Astrocyte of the cerebellum (primary cell): ENCODE measurements at regions not wholly inside any gene's neighbourhood (a gene's known extent, or its start where the extent isn't known, plus 50 kb on each side); places are given as distances from the start of the nearest gene placed in this dataset.

ENCODE experiments used
- DNase-seq: peaks from one replicate; pipeline ENCODE4 v3.0.0-alpha.2; 2011; ENCODE audit warnings: low read depth
- H3K4me3 ChIP-seq: 2 replicates; pipeline ENCODE4 v1.5.1; 2011; ENCODE audit warnings: mild to moderate bottlenecking, low read depth, low read length, moderate library complexity
- CTCF ChIP-seq: IDR thresholded peaks from 2 replicates; pipeline ENCODE4 v1.5.1; 2012; ENCODE audit warnings: low read length, low read depth, moderate library complexity, mild to moderate bottlenecking; ENCODE audit errors: missing control alignments
- in situ Hi-C: cut with HindIII; loops from 2 replicates; pipeline ENCODE4 v1.10.0; 2017; ENCODE audit warnings: low sequenced_read_pairs

- TF ChIP-seq CTCF: no peak
- in situ Hi-C loops: no loop called here
- no peak for DNase-seq
- no peak overlapping the region for H3K4me3 ChIP-seq
Measured at GRCh38 chr9:80866121-80866520, 823.2 kb downstream of the TLE1 start.

DNA sequence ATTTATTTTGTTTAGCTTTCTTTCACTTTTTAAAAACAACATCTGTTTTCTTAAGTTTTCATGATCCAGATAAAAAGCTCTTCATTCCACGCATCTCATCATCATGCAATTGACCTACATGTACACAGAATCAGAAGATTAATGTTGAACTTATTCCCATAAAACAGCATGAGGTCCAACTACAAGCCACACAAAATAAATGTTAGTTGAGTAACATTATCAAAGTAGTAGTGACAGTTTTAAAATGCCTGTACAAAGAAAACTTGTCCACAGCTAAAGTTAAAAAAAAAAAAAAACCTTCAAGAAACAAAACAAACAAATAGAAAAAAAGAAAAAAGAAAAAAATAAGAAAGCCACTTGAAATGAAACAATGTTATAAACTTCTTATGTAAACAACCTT lies 846.3 kb downstream of the TLE1 start:
- peak; percentile 38 for DNase-seq
- in situ Hi-C loops: loop anchor here (5.0 kb wide), 1 partner anchor 46 kb away; no protein-coding TSS in a partner anchor
- no peak for TF ChIP-seq CTCF
- H3K4me3 ChIP-seq: no peak overlapping the region

GRCh38 chr9:80842389-80842788 lies 847.0 kb downstream of the TLE1 start:
- peak; percentile 96 for DNase-seq
- in situ Hi-C loops: loop anchor here (5.0 kb wide), 1 partner anchor 45 kb away; no protein-coding TSS in a partner anchor
- no peak overlapping the region for H3K4me3 ChIP-seq
- no peak for TF ChIP-seq CTCF

DNA sequence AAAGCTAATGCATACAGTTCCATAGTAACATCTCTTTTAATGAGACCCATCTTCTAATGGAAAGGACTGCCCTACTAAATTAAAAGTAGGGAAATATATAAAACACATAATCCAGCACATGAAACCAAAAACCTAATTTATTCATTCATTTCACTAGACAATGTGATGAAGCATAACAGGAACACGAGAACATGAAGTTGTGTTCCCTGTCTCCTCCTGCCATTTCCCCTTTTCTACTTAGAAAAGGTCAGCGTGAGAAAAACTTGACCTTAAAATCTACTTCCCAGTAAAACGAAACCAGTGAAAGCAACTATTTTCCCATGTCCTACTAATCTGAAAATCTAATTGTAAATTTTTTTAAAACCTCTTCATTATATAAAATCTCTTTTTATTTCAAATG lies 847.5 kb downstream of the TLE1 start:
- no peak for TF ChIP-seq CTCF
- in situ Hi-C loops: loop anchor here (5.0 kb wide), 1 partner anchor 45 kb away; no protein-coding TSS in a partner anchor
- H3K4me3 ChIP-seq: no peak overlapping the region
- no peak for DNase-seq

DNA sequence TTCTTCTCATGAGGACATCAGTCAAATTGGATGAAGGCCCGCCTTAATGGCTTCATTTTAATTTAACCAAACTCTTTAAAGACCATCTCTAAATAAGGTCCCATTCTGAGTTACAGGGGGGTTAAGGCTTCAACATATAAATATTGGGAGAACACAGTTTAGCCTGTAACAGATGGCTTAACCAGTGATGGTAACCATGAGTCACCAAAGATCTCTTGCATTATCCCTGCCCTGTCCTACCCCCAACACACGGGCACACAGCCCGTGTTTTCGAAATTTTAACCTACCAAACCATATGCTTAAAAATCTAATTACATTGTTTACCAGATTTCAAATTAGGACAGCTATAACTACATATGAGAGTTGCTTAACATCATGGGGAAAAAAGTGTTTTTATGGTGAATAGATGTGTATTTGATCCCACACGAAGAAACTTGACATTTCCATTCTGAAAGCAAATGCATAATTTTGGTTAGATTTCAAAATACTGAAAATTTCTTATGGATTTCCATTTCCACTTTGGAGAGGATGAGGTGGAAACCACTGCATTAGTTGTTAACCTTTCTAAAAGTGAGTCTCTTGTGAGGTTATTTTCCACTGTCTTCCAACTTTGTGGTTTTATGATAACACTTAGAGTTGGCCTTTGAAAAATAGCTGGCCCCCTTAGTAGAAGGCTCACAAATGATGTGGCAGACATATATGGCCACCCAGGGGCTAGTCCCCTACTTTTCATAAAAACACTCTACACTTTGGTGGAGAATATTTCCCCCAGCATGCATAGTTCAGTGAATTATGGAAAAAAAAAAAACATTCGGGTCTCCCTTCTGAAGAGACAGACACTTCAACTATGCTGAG lies 849.3 kb downstream of the TLE1 start:
- DNase-seq: peak; percentile 87
- in situ Hi-C loops: loop anchor here (5.0 kb wide), 1 partner anchor 43 kb away; no protein-coding TSS in a partner anchor
- H3K4me3 ChIP-seq: no peak overlapping the region
- TF ChIP-seq CTCF: no peak

- no peak overlapping the region for H3K4me3 ChIP-seq
- in situ Hi-C loops: no loop called here
- no peak for DNase-seq
- TF ChIP-seq CTCF: no peak
Measured at GRCh38 chr9:80836013-80836412, 853.3 kb downstream of the TLE1 start.
